Vagina (tissue), 2 donors: ENCODE measurements at regions not wholly inside any gene's neighbourhood (a gene's known extent, or its start where the extent isn't known, plus 50 kb on each side); places are given as distances from the start of the nearest gene placed in this dataset.

Source experiments
- DNase-seq, 2 donors: peaks; one replicate each; pipeline ENCODE4 v3.0.0-alpha.2; 2017; ENCODE audit errors: extremely low spot score in 2 of 2
- H3K27ac ChIP-seq: fragments of 200-600 bp; sonication (generic); one replicate; pipeline ENCODE4 v1.5.1; 2019
- H3K27me3 ChIP-seq: fragments of 200-600 bp; sonication (generic); one replicate; pipeline ENCODE4 v1.5.1; 2019
- H3K36me3 ChIP-seq, 2 donors: fragments of 200-600 bp; sonication (generic); one replicate each; pipeline ENCODE4 v1.5.1; 2017 to 2019
- H3K4me1 ChIP-seq: fragments of 200-600 bp; sonication (generic); one replicate; pipeline ENCODE4 v1.5.1; 2019
- H3K4me3 ChIP-seq, 2 donors: fragments of 200-600 bp; sonication (generic); 1 replicate in 1 of 2; 2 replicates in 1 of 2; pipeline ENCODE4 v1.5.1; 2016 to 2019
- H3K9me3 ChIP-seq: fragments of 200-600 bp; sonication (generic); one replicate; pipeline ENCODE4 v1.5.1; 2019
- POLR2A ChIP-seq, 2 donors: fragments of 450-650 bp; IDR thresholded peaks; one replicate each; pipeline ENCODE4 v1.6.1; 2017; ENCODE audit warnings: antibody characterized with exemption in 2 of 2, mild to moderate bottlenecking in 2 of 2, moderate library complexity in 2 of 2
- POLR2AphosphoS5 ChIP-seq, 2 donors: sonication (generic); formaldehyde crosslinking; IDR thresholded peaks; one replicate each; pipeline ENCODE4 v1.9.0; 2017; ENCODE audit warnings: antibody characterized with exemption in 2 of 2, mild to moderate bottlenecking in 2 of 2, low read depth in 1 of 2; ENCODE audit not compliant: insufficient read depth in 1 of 2
- intact Hi-C: fragments of 100-400 bp; cut with DNase I; formaldehyde crosslinking; loops from one replicate; pipeline ENCODE4 v1.15.1; 2023
- TF ChIP-seq, protein P1 (sequence below), 3 experiments: fragments of 450-650 bp in 2 of 3; fragments of 200-600 bp in 1 of 3; sonication (generic) in 1 of 3; IDR thresholded peaks; one replicate each; pipeline ENCODE4 v1.5.1; 2017 to 2019; ENCODE audit warnings: antibody characterized with exemption in 3 of 3, mild to moderate bottlenecking in 2 of 3, moderate library complexity in 2 of 3

DNA sequence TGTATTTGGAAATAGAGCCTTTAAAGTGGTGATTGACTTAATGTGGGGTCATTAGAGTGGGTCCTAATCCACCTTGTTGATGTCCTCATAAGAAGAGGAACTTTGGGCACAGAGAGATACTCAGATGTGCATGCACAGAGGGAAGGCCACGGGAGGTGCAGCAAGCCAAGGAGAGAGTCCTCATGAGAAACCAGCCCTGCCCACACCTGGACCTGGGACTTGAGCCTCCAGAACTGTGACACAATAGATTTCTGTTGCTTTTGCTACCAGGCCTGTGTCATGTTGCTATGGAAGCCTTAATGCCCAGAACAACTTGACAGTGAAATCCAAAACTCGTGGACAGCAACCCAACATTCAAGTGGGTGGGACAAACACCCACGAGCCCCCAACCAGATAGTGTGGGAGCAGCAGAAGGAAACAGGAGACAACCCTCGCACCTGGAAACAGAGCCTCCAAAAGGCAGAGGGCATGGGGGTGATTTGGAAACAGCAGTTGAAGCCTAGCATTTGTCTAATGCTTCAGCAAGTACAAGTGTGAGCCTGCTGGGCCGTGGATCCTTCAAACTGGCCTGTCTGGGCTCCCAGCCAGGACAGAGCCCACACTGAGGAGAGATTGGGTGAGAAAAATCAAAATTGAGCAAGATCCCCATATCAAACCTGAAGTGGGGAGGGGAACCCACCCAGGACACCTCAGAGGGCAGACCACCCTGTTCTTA is 201.0 kb upstream of the CST7 start:
- Histone ChIP-seq H3K27me3 (no peaks in the 10 kb centered on the region), H3K27ac (no peak overlapping the region), H3K9me3 (no peaks in the 10 kb centered on the region), H3K36me3 (no peaks in the 10 kb centered on the region), H3K4me1 (no peaks in the 10 kb centered on the region), H3K4me3 (no peak overlapping the region)
- DNase-seq = peak in 1 of 2 donors; percentile 56
- TF ChIP-seq, protein P1, sequence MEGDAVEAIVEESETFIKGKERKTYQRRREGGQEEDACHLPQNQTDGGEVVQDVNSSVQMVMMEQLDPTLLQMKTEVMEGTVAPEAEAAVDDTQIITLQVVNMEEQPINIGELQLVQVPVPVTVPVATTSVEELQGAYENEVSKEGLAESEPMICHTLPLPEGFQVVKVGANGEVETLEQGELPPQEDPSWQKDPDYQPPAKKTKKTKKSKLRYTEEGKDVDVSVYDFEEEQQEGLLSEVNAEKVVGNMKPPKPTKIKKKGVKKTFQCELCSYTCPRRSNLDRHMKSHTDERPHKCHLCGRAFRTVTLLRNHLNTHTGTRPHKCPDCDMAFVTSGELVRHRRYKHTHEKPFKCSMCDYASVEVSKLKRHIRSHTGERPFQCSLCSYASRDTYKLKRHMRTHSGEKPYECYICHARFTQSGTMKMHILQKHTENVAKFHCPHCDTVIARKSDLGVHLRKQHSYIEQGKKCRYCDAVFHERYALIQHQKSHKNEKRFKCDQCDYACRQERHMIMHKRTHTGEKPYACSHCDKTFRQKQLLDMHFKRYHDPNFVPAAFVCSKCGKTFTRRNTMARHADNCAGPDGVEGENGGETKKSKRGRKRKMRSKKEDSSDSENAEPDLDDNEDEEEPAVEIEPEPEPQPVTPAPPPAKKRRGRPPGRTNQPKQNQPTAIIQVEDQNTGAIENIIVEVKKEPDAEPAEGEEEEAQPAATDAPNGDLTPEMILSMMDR (IDR thresholded peaks at IDR 0.05) = no peak
- no peak for TF ChIP-seq POLR2A (IDR thresholded peaks at IDR 0.05)
- no peak for TF ChIP-seq POLR2AphosphoS5 (IDR thresholded peaks at IDR 0.05; ENCODE audit: insufficient read depth in 1 of 2, low read depth in 1 of 2)
- intact Hi-C loops = no loop called here

DNA sequence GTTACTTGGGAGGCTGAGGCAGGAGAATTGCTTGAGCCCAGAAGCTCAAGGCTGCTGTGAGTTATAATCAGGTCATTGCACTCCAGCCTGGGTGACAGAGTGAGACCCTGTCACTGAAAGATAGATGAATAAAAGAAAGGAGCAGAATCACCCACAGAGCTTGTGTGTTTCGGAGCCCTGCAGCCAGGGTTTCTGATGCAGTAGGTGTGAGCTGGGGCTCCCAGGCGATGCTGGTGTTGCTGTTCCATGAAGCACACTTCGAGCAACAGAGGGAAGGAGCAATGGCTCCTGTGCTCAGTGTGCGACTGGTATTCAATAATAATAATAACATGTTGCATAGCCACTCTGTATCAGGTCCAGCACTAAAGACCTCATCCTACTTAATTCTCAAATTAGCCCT is 197.5 kb upstream of the CST7 start:
- H3K27ac ChIP-seq = no peak overlapping the region
- H3K4me1 ChIP-seq = no peaks in the 10 kb centered on the region
- H3K36me3 ChIP-seq = no peaks in the 10 kb centered on the region
- H3K9me3 ChIP-seq = no peaks in the 10 kb centered on the region
- intact Hi-C loops = no loop called here
- no peaks in the 10 kb centered on the region for H3K27me3 ChIP-seq
- no peak overlapping the region for H3K4me3 ChIP-seq
- DNase-seq = no peak
- TF ChIP-seq POLR2AphosphoS5 (IDR thresholded peaks at IDR 0.05; ENCODE audit: insufficient read depth in 1 of 2, low read depth in 1 of 2) = no peak
- no peak for TF ChIP-seq POLR2A (IDR thresholded peaks at IDR 0.05)
- TF ChIP-seq, protein P1 (IDR thresholded peaks at IDR 0.05) = no peak

DNA sequence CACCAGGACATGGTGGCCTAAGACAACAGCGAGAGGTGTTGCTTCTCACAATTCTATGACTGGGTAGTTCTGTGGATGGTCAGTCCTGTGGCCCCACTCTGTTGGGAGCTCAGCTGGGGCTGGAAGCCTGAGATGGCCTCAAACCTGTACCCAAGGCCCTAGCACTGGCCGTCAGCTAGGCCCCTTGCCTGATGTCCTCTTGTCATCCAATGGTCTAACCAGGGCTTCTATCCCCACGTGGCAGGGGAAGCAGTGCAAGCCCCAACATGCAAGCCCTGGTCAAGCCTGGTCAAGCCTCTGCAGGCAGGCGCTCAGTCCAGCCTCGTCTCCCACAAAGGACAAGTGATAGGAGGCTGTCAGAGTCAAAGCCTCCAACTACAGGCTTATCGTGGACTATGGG is 196.5 kb upstream of the CST7 start:
- TF ChIP-seq POLR2AphosphoS5 (IDR thresholded peaks at IDR 0.05; ENCODE audit: insufficient read depth in 1 of 2, low read depth in 1 of 2) = no peak
- intact Hi-C loops = no loop called here
- DNase-seq = peak; percentile 75 to 87
- Histone ChIP-seq H3K4me1 (no peaks in the 10 kb centered on the region), H3K9me3 (no peaks in the 10 kb centered on the region), H3K27ac (no peak overlapping the region), H3K4me3 (no peak overlapping the region), H3K27me3 (no peaks in the 10 kb centered on the region), H3K36me3 (no peaks in the 10 kb centered on the region)

DNA sequence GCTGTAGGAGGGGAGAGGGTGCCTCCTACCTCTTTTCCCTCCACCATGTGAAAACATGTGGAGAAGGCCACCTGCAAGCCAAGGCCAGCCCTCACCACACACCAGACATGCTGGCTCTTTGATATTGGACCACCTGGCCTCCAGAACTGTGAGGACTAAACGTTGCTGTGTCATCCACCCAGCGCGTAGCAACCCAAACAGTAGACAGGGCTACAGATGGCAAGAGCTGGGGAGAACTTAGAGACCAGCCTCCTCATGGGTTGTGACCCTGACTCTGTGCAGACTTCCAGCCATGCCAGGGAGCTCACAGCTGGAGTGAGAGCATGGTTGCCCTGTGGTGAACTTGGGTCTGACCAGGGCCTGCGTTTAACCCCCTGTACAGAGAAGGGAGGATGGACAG is 195.9 kb upstream of the CST7 start:
- Histone ChIP-seq H3K9me3 (no peaks in the 10 kb centered on the region), H3K36me3 (no peaks in the 10 kb centered on the region), H3K4me1 (no peaks in the 10 kb centered on the region), H3K27ac (no peak overlapping the region), H3K4me3 (no peak overlapping the region), H3K27me3 (no peaks in the 10 kb centered on the region)
- DNase-seq = peak in 1 of 2 donors; percentile 70
- intact Hi-C loops = no loop called here
- TF ChIP-seq, protein P1 (IDR thresholded peaks at IDR 0.05) = no peak
- no peak for TF ChIP-seq POLR2AphosphoS5 (IDR thresholded peaks at IDR 0.05; ENCODE audit: insufficient read depth in 1 of 2, low read depth in 1 of 2)
- no peak for TF ChIP-seq POLR2A (IDR thresholded peaks at IDR 0.05)

DNA sequence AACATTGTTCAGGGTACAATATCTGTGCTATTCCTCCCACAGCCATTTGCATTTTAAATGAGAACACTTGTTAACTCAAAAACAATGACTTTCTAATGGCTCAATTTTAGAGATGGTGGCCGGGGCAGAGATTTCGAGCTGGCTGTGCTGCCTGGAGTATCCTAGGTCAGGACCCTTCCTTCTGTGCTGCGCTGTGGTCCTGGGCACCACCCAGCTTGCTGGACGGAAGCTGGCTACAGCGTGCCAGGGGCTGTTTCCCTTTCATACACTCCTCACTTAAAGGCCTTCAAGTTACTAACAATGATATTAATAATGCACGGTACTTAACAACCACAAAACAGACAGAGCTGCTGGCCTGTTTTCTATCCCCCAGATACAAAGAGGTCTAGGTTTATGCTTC is 194.4 kb upstream of the CST7 start:
- Histone ChIP-seq H3K27me3 (no peaks in the 10 kb centered on the region), H3K36me3 (no peaks in the 10 kb centered on the region), H3K9me3 (no peaks in the 10 kb centered on the region), H3K4me1 (no peaks in the 10 kb centered on the region), H3K27ac (no peak overlapping the region), H3K4me3 (no peak overlapping the region)
- DNase-seq = peak in 1 of 2 donors; percentile 62
- intact Hi-C loops = no loop called here
- TF ChIP-seq, protein P1 (IDR thresholded peaks at IDR 0.05) = no peak
- no peak for TF ChIP-seq POLR2A (IDR thresholded peaks at IDR 0.05)
- no peak for TF ChIP-seq POLR2AphosphoS5 (IDR thresholded peaks at IDR 0.05; ENCODE audit: insufficient read depth in 1 of 2, low read depth in 1 of 2)
